Erythroblast (primary cell): ENCODE measurements at regions not wholly inside any gene's neighbourhood (a gene's known extent, or its start where the extent isn't known, plus 50 kb on each side); places are given as distances from the start of the nearest gene placed in this dataset.

Experiments
- GATA1 ChIP-seq: IDR thresholded peaks from 2 replicates; pipeline ENCODE4 v1.6.1; 2011; ENCODE audit warnings: low read depth, mild to moderate bottlenecking, control low read depth, low read length, moderate library complexity
- POLR2A ChIP-seq: IDR thresholded peaks from 2 replicates; pipeline ENCODE4 v1.6.1; 2011; ENCODE audit warnings: mild to moderate bottlenecking, low read length

GRCh38 chr6:56406276-56407269, 159.2 kb upstream of the COL21A1 start:
- TF ChIP-seq POLR2A (no peak), GATA1 (no peak)
